Stimulated activated CD4-positive, alpha-beta T cell treated with anti-CD3 and anti-CD28 coated beads, Interleukin-12 subunit alpha, Interleukin-12 subunit beta, amount 100 ng/mL, for 48 hours (primary cell): ENCODE measurements at regions not wholly inside any gene's neighbourhood (a gene's known extent, or its start where the extent isn't known, plus 50 kb on each side); places are given as distances from the start of the nearest gene placed in this dataset.
"Not testable (repeated sequence)": the region's sequence is repeated elsewhere in the genome, so short reads cannot be mapped to it uniquely, and the experiment has no call there.

Source experiments
- DNase-seq, 3 donors: peaks; one replicate each; pipeline ENCODE4 v3.0.0-alpha.2; 2020; ENCODE audit warnings: low read depth in 2 of 3, low spot score in 1 of 3

DNA sequence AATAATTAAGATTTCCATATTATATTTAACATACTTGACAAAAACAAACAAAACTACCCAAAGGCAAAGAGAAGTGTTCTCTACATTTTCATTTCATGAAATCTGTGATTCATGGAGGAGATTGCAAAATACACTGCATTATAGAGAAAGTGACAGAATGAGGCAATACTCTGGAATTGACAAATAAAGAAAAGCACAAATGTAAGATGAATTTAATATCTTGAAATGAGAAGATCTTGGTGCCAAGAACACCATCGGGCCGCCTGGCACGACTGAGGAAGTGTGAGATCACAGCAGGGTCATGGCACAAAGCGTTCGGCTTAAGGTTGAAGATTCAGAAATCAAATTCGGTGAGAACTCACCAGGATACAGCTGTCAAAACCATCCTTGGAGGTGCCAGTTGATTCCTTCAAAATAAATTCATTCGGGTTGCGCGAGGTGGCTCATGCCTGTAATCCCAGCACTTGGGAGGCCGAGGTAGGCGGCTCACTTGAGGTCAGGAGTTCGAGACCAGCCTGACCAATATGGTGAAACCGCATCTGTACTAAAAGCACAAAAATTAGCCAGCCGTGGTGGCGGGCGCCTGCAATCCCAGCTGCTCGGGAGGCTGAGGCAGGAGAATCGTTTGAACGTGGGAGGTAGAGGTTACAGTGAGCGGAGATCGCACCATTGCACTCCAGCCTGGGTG lies 174.0 kb upstream of the PFKP start:
- no peak for DNase-seq

DNA sequence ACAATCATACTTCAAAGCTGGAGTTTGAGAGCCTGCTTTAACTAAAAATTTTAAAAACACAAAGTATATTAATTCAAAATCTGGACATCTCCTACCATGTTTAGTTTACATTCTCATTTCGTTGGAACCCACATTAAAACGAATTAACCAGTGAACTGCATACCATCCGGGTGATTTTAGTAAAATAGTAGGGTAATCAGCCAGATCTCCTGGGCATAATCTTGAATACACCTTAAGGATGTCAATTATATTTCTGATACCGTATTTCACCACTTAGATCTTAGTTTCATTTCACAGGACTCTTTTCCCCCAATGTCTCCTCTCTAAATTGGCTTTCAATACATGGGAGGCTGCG lies 175.6 kb upstream of the PFKP start:
- DNase-seq, result no peak

DNA sequence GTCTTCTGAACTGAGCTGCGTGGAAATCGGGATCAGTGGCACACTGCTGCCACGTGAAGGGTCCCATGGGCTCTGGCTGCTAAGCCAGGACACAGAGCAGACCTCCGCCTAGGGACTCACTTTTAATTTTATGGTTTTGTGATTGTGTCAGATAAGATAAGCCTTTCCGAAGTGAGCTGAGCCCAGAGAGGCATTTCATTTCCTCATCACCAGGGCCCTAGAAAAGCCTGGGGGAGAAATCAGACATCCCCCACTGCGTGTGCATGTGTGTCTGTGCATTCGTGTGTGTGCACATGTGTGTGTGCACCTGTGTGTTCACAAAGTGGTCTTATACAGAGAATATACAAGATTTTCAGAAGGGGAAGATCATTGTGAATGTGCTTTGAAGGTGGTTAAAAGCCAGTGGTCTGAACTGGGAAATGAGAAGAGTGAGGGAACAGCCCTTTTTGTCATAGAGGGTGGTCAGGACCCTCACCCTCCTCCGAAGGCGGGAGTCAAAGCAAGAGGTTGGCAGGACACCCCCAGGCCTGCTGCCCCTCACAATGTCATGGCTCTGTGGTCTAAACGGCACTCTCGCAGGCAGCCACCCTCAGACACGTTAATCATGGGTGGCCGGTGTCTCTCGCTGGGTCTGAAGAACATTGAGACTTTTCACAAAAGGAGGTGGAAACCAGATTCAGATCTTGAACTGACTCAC lies 176.1 kb upstream of the PFKP start:
- DNase-seq, result no peak

DNA sequence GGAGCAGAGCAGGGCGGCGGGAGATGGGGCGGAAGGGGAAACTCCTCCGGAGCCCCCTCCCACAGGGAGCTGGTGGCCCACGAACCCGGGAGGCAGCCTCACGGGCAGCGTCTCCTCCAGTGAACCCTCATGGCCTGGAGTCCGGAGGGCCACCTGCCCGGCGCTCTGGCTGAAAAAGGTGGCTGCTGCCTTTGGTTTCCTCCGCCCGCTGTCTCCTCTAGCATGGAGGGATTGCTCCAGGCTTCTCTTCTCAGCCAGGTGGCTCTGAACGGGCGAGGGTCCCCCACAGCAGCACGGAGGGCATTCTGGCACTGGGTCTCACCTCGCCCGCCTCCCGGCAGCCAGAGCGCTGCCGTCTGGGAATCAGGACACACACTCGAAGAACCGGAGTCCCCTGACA lies 177.3 kb upstream of the PFKP start:
- no peak for DNase-seq

DNA sequence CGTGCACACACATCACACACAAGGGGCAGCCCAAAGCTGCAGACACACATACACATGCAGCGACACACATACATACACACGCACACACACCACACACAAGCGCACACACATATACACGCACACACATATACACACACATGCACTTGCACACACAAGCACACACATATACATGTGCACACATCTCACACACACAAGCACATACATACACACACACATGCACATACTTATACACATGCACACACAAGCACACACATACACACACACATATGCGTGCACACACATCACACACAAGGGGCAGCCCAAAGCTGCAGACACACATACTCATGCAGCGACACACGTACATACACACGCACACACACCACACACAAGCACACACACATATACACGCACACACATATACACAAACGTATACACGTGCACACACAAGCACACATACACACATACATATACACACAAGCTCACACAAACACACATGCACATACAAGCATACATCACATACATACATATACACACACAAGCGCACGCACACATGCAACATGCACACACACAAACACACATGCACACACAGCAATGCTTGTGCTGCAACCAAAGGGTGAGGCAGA lies 178.8 kb upstream of the PFKP start:
- no peak for DNase-seq

DNA sequence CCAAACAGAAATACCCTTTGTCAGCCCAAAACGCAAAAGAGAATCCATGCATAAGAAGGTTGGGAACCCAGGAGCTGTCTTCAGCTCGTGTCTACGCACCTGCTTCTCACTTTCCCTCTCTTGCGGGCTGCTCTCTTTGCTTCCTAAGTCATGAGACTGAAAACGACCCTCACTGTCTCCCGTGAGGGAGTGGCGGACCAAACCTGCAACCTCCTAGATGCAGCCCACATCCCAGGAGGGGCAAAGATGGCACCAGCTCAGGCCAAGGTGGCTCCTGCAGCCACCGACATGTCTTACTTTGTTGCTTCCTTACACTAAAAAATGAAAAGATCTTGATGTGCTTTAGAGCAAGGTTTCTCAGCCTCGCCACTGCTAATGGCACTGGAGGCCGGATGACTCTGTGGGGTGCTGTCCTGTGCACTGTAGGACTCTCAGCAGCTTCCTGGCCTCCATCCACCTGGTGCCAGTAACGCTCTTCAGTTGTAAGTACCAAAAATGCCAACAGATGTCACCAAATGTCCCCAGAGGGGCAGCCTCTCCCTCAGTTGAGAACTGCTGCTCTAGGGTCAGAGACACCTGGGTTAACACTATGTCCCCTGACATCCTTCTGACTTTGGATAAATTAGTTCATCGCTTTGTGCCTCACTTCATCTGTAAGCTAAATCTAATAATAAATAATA lies 179.8 kb upstream of the PFKP start:
- no peak for DNase-seq

DNA sequence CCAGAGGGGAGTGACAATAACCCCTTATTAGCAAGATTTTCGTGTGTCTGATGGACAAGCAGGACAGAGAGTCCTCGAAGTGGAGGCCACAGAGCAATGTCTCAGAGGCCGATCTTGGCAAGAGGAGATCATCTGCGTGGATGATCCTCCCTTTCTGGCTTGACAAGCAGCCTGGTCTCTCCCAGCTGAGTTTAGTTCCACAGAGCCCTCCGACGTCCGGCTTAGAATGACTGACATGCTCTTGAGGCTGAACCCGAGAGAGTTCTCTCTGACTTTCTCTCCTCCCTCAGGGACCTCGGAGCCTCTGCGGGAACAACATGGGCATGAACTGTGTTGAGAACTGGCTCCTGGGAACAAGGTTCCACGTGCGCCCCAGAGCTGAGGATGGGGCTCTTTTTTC lies 180.7 kb upstream of the PFKP start:
- DNase-seq, result no peak

DNA sequence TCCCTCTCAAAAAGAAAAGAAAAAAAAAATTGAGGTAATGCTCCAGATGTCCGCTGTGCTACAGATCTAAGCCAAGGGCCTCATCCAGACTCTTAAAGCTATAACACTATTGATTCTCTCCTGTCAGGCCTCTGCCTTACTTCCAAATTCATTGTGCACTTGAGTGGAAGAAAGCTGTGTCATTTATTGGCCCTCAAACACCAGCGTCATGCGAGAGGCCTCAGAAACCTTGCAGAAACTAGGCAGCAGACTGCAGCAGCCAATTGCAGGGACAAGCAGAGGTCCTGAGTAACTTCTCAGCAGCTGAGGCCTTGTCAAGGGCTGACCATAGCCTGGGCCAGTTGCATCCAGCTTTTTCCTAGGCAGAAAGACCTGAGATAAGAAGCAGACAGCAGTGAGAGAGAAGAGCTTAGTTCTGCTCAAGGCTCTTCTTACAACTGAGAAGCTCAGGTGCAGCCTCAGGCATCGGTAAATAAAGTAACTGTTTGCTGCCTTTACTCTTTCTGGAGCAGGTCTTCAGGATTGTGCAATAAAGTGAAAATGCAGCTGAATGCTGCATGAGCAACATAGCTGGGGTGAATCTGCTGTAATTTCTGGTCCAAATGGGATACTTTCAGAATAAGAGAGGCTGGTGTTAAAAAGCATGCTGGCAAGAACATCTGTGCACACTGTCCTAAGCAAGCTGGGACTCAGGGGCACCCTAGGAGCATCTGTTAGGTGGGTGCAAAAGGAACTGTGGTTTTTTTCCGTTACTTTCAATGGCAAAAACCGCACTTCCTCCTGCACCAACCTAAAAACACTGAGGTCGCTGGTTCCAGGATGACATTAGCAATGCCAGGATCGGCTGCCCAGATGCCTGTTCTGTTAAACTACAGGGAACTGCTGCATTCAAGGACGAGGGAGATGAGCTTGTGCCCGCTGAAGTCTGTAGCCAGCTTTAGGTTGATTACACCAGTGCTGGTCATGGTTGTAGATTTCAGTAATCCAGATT lies 181.8 kb upstream of the PFKP start:
- no peak for DNase-seq

DNA sequence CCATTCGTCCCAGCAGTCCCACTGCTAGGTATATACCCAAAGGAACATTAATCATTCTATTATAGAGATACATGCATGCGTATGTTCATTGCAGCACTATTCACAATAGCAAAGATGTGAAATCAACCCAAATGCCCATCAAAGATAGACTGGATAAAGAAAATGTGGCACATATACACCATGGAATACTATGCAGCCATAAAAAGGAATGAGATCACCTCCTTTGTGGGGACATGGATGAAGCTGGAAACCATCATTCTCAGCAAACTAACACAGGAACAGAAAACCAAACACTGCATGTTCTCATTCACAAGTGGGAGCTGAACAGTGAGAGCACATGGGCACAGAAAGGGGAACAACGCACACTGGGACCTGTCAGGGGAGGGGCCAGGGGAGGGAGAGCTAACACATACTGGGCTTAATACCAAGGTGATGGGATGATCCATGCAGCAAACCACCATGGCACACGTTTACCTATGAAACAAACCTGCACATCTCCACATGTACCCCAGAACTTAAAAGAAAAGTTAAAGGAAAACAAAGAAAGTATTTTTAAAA lies 183.3 kb upstream of the PFKP start:
- DNase-seq, result not testable (repeated sequence)

DNA sequence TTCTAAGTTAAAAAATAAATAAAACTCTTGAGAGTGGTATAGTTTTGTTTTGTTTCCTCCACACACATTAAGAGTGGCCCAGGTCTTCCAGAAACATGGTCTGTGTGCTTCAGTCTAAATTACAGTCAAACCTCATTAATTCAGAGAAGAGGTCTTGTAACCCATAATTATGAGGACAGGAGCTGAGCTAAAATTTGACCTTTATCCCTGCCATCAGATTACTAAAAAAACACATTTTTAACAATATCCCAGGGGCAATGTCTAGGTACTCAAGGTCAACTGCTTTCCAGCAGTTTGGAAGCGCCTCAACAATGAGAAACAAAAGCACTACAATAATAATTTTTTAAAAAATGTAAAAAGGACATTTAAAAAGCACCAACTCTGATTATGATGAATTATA lies 184.1 kb upstream of the PFKP start:
- DNase-seq, result no peak

DNA sequence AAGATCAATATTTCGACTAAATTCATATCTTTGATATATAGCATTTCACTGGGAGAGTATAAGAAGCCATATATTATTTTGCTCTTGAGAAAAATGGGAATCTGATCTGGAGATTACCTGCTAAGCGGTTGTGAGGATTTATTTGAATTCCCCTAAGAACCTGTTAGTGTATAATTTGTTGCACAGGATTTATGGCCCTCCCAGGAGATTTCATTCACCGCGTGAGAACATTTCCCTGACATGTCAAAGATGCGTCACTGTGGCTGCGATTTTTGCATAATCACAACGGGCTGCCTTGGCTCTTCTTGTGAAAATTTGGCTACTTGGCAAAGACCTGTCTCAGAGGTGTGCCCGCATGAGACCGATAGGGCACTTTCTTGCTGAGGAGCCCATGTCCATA lies 184.7 kb upstream of the PFKP start:
- no peak for DNase-seq

DNA sequence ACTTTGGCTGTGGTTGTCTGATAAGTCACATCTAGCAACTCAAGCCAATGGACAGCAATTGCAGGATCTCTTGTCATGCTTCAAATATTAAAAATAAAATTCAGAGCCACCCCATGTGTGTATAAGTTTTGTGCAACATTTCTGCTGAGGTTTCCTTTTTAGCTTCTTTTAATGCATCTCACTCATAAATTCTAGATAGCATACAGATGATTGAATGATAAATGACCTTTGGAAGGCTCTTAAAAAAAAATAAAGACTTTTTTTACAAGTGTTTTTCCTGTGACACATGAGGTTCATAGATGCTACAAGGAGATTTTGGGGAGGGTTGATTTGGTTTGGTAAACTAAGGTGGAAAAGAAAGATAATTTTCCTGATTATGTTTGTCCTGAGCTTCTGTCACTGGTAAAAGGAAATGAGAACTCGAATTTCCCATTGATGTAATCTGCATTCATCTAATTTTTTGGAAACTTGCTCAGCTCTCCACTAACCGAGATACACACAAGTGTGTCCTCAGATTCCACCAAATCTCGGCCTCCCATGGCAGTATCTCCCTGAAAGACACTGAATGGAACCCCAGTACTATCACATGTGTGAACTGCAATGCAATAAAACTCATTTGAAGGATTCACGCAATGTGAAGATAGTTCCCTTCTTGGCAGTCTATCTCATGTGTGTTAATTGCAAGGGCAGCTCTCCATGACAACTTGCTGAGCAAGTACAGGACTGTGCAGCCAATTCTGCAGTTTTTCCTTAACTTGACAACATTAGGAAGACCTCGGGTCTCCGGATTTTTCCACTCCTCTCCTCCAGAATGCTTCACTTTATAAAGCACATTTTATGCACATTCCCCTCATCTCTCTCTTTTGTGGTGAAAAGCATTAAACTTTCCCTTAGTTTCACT lies 185.4 kb upstream of the PFKP start:
- no peak for DNase-seq

DNA sequence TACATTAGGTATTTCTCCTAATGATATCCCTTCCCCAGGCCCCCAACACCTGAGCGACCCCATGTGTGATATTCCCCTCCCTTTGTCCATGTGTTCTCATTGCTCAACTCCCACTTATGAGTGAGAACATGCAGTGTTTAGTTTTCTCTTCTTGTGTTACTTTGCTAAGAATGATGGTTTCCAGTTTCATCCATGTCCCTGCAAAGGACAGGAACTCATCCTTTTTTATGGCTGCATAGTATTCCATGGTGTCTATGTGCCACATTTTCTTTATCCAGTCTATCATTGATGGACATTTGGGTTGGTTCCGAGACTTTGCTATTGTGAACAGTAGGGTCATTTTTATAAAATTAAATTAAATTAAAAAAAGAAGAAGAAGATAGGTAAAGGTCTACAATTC lies 187.3 kb upstream of the PFKP start:
- not testable (repeated sequence) for DNase-seq

DNA sequence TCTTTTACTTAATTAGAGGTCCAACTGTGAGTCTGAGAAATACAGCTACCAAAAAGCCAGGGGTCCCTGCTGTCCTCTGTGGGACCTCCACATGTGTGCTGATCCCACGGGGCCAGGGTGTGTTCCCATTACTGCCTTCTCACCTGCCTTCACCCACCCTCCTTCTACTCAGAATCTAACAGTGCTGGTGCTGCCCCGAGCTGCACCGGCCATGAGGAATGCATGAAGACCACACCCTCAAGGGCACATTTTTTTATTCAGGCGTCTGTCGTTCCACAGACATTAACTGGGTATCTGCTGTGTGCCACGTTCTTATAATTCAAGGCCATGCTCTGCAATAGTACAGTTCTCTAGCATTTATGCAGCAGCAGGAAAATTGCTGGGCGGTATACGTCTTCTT lies 188.5 kb upstream of the PFKP start:
- DNase-seq, result no peak

DNA sequence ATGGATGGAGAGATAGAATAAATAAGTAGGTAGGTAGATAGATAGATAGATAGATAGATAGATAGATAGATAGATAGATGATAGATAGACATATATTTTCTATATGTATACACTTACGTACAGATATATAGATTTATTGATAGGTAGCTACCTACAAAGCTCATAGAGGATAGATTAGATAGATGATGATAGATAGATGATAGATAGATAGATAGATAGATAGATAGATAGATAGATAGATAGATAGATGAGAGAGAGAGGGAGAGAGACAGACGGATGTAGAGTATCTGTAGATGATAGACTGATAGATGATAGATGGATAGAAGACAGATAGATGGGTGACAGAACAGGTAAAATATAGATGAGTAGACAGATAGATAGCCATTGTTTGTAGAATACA lies 191.3 kb upstream of the PFKP start:
- no peak for DNase-seq

DNA sequence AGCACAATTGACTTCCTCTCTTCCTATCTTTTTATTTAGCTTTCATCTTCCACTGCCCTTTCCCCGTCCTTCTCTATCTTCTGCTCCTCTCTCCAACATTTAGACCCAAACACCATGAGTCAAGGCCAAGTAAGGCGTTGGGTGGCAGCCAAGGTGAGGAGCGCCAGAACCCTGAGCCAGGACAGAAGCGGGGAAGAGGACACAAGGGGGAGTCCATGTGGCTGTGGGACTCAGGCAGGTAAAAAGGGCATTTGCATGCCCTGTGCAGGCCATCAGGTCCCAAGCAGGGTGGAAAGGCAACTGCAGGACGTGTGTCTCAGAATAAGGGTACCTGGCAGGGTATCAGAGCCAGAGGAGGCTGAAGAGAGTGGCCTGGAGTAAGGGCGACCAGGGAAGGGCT lies 192.4 kb upstream of the PFKP start:
- no peak for DNase-seq

DNA sequence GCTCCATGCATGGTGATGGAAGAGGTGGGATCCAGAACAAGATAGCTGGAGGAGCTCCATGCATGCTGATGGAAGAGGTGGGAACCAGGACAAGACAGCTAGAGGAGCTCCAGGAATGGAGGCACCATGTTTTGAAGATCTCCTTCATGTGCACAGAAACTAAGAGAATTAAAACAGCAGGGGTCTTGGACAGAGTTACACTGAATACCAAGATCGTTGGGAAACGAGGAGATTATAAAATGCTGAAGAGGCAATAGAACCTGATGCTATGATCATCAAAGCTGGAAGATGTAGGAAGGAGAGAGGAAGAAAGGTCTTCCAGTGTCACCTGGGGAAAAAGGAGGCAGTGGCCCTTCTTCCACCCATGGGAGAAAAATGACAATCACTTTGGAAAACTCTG lies 193.6 kb upstream of the PFKP start:
- DNase-seq, result no peak

DNA sequence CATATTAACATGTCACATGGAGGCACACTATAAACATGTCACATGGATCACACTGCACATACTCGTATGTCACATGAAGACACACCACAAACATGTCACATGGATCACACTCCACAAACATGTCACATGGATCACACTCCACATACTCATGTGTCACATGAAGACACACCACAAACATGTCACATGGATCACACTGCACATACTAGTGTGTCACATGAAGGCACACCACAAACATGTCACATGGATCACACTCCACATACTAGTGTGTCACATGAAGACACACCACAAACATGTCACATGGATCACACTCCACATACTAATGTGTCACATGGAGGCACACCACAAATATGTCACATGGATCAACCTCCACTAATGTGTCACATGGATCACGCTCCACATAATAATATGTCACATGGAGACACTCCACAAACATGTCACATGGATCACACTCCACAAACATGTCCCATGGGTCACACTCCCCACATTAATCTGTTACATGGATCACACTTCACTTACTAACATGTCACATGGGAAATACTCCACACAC lies 195.6 kb upstream of the PFKP start:
- no peak for DNase-seq

DNA sequence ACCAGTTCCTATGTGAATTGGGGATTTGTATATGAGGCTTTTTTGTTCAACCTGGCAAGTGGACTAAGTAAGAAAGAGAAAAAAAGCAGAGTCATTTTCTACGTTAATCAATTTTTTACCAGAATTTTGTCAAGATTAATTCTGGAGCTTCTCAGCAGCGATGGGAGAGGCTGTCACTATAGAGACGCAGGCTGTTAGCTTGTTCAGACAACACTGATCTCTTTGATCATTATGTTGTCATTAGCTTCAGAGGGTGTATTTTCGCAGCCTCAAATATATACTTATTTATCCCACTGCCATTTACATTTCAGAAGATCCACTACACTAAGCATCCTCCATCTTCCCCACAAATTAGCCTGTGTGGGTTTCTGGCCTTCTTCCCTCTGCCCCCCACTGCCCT lies 196.7 kb upstream of the PFKP start:
- DNase-seq, result no peak
